GM19023 (cell line): ENCODE measurements at regions not wholly inside any gene's neighbourhood (a gene's known extent, or its start where the extent isn't known, plus 50 kb on each side); places are given as distances from the start of the nearest gene placed in this dataset.

Experiments used
- ATAC-seq: cut with Tn5 transposase; IDR thresholded peaks from one replicate; pipeline ENCODE4 v1.9.1; 2021; ENCODE audit warnings: mild to moderate bottlenecking, moderate library complexity; ENCODE audit not compliant: unreplicated experiment

GRCh38 chr2:220876080-220876824 lies 695.9 kb downstream of the EPHA4 start:
- no peak for ATAC-seq

GRCh38 chr2:220877491-220877890 lies 694.6 kb downstream of the EPHA4 start:
- ATAC-seq = no peak

GRCh38 chr2:220877897-220878296 lies 694.2 kb downstream of the EPHA4 start:
- no peak for ATAC-seq

GRCh38 chr2:220880623-220881596 lies 691.2 kb downstream of the EPHA4 start:
- no peak for ATAC-seq

GRCh38 chr2:220882507-220882906 lies 689.6 kb downstream of the EPHA4 start:
- no peak for ATAC-seq

- no peak for ATAC-seq
Measured at GRCh38 chr2:220885593-220885992, 686.5 kb downstream of the EPHA4 start.

- ATAC-seq = no peak
Measured at GRCh38 chr2:220887271-220887870, 684.7 kb downstream of the EPHA4 start.

- ATAC-seq = no peak
Measured at GRCh38 chr2:220887876-220888275, 684.2 kb downstream of the EPHA4 start.

GRCh38 chr2:220890931-220891330 lies 681.2 kb downstream of the EPHA4 start:
- no peak for ATAC-seq

- ATAC-seq = no peak
Measured at GRCh38 chr2:220891405-220891804, 680.7 kb downstream of the EPHA4 start.

GRCh38 chr2:220892018-220892634 lies 680.0 kb downstream of the EPHA4 start:
- ATAC-seq = no peak

- ATAC-seq = no peak
Measured at GRCh38 chr2:220893411-220893810, 678.7 kb downstream of the EPHA4 start.

- no peak for ATAC-seq
Measured at GRCh38 chr2:220894069-220894468, 678.0 kb downstream of the EPHA4 start.

- ATAC-seq = no peak
Measured at GRCh38 chr2:220899492-220899891, 672.6 kb downstream of the EPHA4 start.

GRCh38 chr2:220904015-220904414 lies 668.1 kb downstream of the EPHA4 start:
- no peak for ATAC-seq

- no peak for ATAC-seq
Measured at GRCh38 chr2:220913384-220913783, 658.7 kb downstream of the EPHA4 start.

GRCh38 chr2:220915092-220915623 lies 656.9 kb downstream of the EPHA4 start:
- ATAC-seq = no peak

GRCh38 chr2:220916931-220917330 lies 655.2 kb downstream of the EPHA4 start:
- no peak for ATAC-seq

- ATAC-seq = no peak
Measured at GRCh38 chr2:220930271-220931076, 641.6 kb downstream of the EPHA4 start.

- no peak for ATAC-seq
Measured at GRCh38 chr2:220931491-220931890, 640.6 kb downstream of the EPHA4 start.
